GM18505 (cell line): ENCODE measurements at regions not wholly inside any gene's neighbourhood (a gene's known extent, or its start where the extent isn't known, plus 50 kb on each side); places are given as distances from the start of the nearest gene placed in this dataset.

ENCODE experiments used
- ATAC-seq: cut with Tn5 transposase; IDR thresholded peaks from one replicate; pipeline ENCODE4 v1.9.1; 2021; ENCODE audit not compliant: unreplicated experiment
- POLR2A ChIP-seq: IDR thresholded peaks from 4 replicates; pipeline ENCODE4 v1.6.1; 2011; ENCODE audit warnings: borderline replicate concordance; ENCODE audit not compliant: insufficient read depth, insufficient read length; ENCODE audit errors: extremely low read depth

GRCh38 chr13:111449041-111449440, 128.6 kb downstream of the TEX29 start:
- no peak for TF ChIP-seq POLR2A
- no peak for ATAC-seq

- ATAC-seq = no peak
- no peak for TF ChIP-seq POLR2A
These were observed 131.0 kb downstream of the TEX29 start for GRCh38 chr13:111451402-111451801.

GRCh38 chr13:111456452-111457230, 136.2 kb downstream of the TEX29 start:
- ATAC-seq = no peak
- TF ChIP-seq POLR2A = no peak

- TF ChIP-seq POLR2A = no peak
- no peak for ATAC-seq
These were observed 137.6 kb downstream of the TEX29 start for GRCh38 chr13:111458001-111458531.

- no peak for TF ChIP-seq POLR2A
These were observed 138.3 kb downstream of the TEX29 start for GRCh38 chr13:111458739-111459138.

GRCh38 chr13:111459803-111460547, 139.5 kb downstream of the TEX29 start:
- no peak for TF ChIP-seq POLR2A
- no peak for ATAC-seq

More at GRCh38 chr13:111458739-111459138, 138.3 kb downstream of the TEX29 start:
- ATAC-seq = no peak

GRCh38 chr13:111460548-111461444, 140.4 kb downstream of the TEX29 start:
- no peak for TF ChIP-seq POLR2A
- ATAC-seq = no peak

- TF ChIP-seq POLR2A = no peak
- ATAC-seq = no peak
These were observed 141.2 kb downstream of the TEX29 start for GRCh38 chr13:111461445-111462149.

- ATAC-seq = no peak
These were observed 141.9 kb downstream of the TEX29 start for GRCh38 chr13:111462221-111462764.

GRCh38 chr13:111462944-111463343, 142.5 kb downstream of the TEX29 start:
- TF ChIP-seq POLR2A = no peak

More at GRCh38 chr13:111462221-111462764, 141.9 kb downstream of the TEX29 start:
- TF ChIP-seq POLR2A = no peak

GRCh38 chr13:111467111-111467890, 146.9 kb downstream of the TEX29 start:
- no peak for ATAC-seq
- no peak for TF ChIP-seq POLR2A

More at GRCh38 chr13:111462944-111463343, 142.5 kb downstream of the TEX29 start:
- no peak for ATAC-seq
